Loucy (cell line): ENCODE measurements at regions not wholly inside any gene's neighbourhood (a gene's known extent, or its start where the extent isn't known, plus 50 kb on each side); places are given as distances from the start of the nearest gene placed in this dataset.

Experiments
- H2AFZ ChIP-seq: fragments of 200-600 bp; sonication (generic); 2 replicates; pipeline ENCODE4 v1.6.0; 2016; ENCODE audit warnings: antibody characterized with exemption, mild to moderate bottlenecking, low read length, moderate library complexity
- H3F3A ChIP-seq: fragments of 200-600 bp; 2 replicates; pipeline ENCODE4 v1.6.0; 2016; ENCODE audit warnings: antibody characterized with exemption, low read depth, mild to moderate bottlenecking
- H3K27me3 ChIP-seq: fragments of 200-600 bp; sonication (generic); 2 replicates; pipeline ENCODE4 v1.6.1; 2014; ENCODE audit warnings: low read length, mild to moderate bottlenecking; ENCODE audit not compliant: insufficient read depth, poor library complexity, severe bottlenecking
- H3K36me3 ChIP-seq: fragments of 200-600 bp; sonication (generic); 2 replicates; pipeline ENCODE4 v1.6.1; 2016; ENCODE audit warnings: low read length; ENCODE audit not compliant: insufficient read depth
- H3K4me1 ChIP-seq: fragments of 200-600 bp; sonication (generic); 2 replicates; pipeline ENCODE4 v1.5.1; 2014; ENCODE audit warnings: low read length, mild to moderate bottlenecking; ENCODE audit not compliant: insufficient read depth, poor library complexity, severe bottlenecking
- H3K4me2 ChIP-seq: fragments of 200-600 bp; sonication (generic); 2 replicates; pipeline ENCODE4 v1.6.0; 2014; ENCODE audit warnings: antibody characterized with exemption, low read length, low read depth, mild to moderate bottlenecking; ENCODE audit not compliant: poor library complexity, severe bottlenecking
- H3K4me3 ChIP-seq: fragments of 200-600 bp; sonication (generic); 2 replicates; pipeline ENCODE4 v1.5.1; 2014; ENCODE audit warnings: low read length, mild to moderate bottlenecking, mixed read lengths; ENCODE audit not compliant: poor library complexity, severe bottlenecking
- H3K79me2 ChIP-seq: fragments of 200-600 bp; sonication (generic); 2 replicates; pipeline ENCODE4 v1.6.1; 2014; ENCODE audit warnings: low read length; ENCODE audit not compliant: insufficient read depth
- H3K9ac ChIP-seq: fragments of 200-600 bp; sonication (generic); 2 replicates; pipeline ENCODE4 v1.6.0; 2014; ENCODE audit warnings: mild to moderate bottlenecking, low read depth, low read length, moderate library complexity; ENCODE audit not compliant: poor library complexity, severe bottlenecking
- H3K9me2 ChIP-seq: fragments of 200-600 bp; sonication (generic); replicated peaks from 2 replicates; pipeline ENCODE4 v1.6.1; 2016; ENCODE audit warnings: low read depth, low read length, mixed read lengths
- H3K9me3 ChIP-seq: fragments of 200-600 bp; sonication (generic); 2 replicates; pipeline ENCODE4 v1.6.1; 2014; ENCODE audit warnings: mild to moderate bottlenecking, antibody characterized with exemption, low read length, low read depth; ENCODE audit not compliant: insufficient read depth
- H4K20me1 ChIP-seq: fragments of 200-600 bp; sonication (generic); 2 replicates; pipeline ENCODE4 v1.6.0; 2014; ENCODE audit warnings: antibody characterized with exemption, low read length, mild to moderate bottlenecking; ENCODE audit not compliant: insufficient read depth, poor library complexity, severe bottlenecking
- EZH2phosphoT487 ChIP-seq: fragments of 200-600 bp; IDR thresholded peaks from 2 replicates; pipeline ENCODE4 v1.6.1; 2018; ENCODE audit warnings: antibody characterized with exemption, mild to moderate bottlenecking, moderate library complexity, borderline replicate concordance
- TF ChIP-seq, protein P1 (sequence below): fragments of 200-600 bp; sonication (generic); conservative IDR thresholded peaks from 2 replicates; pipeline ENCODE4 v1.5.1; 2014; ENCODE audit warnings: mild to moderate bottlenecking, antibody characterized with exemption, low read length

DNA sequence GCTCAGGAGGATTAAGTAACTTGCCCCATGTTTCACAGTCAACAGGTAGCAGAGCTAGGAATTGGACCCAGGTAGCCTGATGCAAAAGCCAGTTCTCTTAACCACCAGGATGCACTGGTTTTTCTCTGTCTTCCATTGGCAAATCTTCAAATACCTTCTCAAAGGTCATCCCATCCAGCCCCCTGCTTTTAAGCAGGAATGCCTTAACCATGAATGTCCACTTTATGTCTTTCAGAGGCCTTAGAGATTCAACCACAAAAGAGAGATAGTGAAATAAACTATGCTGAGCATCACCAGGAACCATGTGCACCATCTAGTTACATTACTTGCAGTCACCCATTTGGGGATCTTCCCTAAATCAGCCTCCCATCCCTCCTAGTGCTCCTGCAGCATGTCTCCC lies 94.3 kb downstream of the C17orf67 start:
- Histone ChIP-seq H3K9me2 (no peaks in the 10 kb centered on the region), H3K9ac (no peak overlapping the region), H3K4me3 (no peak overlapping the region), H4K20me1 (no peaks in the 10 kb centered on the region), H2AFZ (no peak overlapping the region), H3K36me3 (no peaks in the 10 kb centered on the region), H3K4me1 (peaks cover 31% of the 10 kb centered on the region), H3K9me3 (no peaks in the 10 kb centered on the region), H3K4me2 (no peak overlapping the region), H3K27me3 (no peaks in the 10 kb centered on the region), H3K79me2 (no peaks in the 10 kb centered on the region), H3F3A (no peaks in the 10 kb centered on the region)
- TF ChIP-seq, protein P1, sequence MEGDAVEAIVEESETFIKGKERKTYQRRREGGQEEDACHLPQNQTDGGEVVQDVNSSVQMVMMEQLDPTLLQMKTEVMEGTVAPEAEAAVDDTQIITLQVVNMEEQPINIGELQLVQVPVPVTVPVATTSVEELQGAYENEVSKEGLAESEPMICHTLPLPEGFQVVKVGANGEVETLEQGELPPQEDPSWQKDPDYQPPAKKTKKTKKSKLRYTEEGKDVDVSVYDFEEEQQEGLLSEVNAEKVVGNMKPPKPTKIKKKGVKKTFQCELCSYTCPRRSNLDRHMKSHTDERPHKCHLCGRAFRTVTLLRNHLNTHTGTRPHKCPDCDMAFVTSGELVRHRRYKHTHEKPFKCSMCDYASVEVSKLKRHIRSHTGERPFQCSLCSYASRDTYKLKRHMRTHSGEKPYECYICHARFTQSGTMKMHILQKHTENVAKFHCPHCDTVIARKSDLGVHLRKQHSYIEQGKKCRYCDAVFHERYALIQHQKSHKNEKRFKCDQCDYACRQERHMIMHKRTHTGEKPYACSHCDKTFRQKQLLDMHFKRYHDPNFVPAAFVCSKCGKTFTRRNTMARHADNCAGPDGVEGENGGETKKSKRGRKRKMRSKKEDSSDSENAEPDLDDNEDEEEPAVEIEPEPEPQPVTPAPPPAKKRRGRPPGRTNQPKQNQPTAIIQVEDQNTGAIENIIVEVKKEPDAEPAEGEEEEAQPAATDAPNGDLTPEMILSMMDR: no peak
- no peak for TF ChIP-seq EZH2phosphoT487

DNA sequence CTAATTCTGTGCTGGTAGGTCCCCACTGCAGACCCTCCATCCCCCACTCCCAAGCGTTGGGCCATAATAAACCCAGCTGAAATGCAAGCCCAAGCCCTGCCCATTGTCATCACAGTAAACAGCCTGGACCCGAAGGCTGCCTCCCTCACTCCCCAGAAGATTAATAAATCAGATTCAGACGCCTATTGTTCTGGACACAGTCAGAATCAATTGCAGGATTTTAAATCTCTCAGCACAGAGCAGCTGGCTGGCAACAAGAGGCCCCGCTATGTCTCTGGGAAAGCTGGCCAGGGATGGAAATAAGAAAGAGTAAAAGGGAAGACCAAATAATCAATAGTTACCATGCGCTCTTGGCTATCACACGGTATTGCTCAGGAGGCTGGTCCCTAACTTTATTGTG lies 93.9 kb downstream of the C17orf67 start:
- Histone ChIP-seq H3K79me2 (no peaks in the 10 kb centered on the region), H3K4me3 (no peak overlapping the region), H4K20me1 (no peaks in the 10 kb centered on the region)

DNA sequence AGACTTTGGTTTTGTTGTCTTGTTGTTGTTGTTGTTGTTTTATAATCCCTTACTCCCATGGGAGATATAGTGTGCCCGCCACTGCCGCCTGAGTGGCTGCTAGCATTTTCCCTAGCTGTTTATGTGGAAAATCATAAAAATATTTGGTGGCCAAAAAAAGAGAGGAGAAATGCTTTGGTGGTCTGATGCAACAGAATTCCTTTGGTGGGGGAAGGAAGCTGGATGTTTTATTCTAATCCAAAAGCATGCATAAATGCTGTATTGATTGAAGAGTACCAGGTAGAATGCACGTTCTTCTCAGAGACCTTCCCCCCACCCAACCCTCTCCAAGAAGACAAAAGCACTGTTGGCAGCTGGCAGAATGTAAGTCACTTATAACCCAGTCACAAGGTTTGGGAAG lies 93.2 kb downstream of the C17orf67 start:
- Histone ChIP-seq H4K20me1 (no peaks in the 10 kb centered on the region), H3K9me3 (no peaks in the 10 kb centered on the region), H3K4me3 (no peak overlapping the region), H3K4me1 (peaks cover 31% of the 10 kb centered on the region), H3K36me3 (no peaks in the 10 kb centered on the region), H3F3A (no peaks in the 10 kb centered on the region), H2AFZ (no peak overlapping the region), H3K9ac (no peak overlapping the region), H3K9me2 (no peaks in the 10 kb centered on the region), H3K79me2 (no peaks in the 10 kb centered on the region), H3K4me2 (no peak overlapping the region), H3K27me3 (no peaks in the 10 kb centered on the region)
- no peak for TF ChIP-seq EZH2phosphoT487
- TF ChIP-seq, protein P1: no peak

More for the DNA sequence above, 93.9 kb downstream of the C17orf67 start:
- Histone ChIP-seq H3K4me2 (no peak overlapping the region), H2AFZ (no peak overlapping the region), H3F3A (no peaks in the 10 kb centered on the region), H3K27me3 (no peaks in the 10 kb centered on the region), H3K9ac (no peak overlapping the region), H3K9me2 (no peaks in the 10 kb centered on the region), H3K4me1 (peaks cover 31% of the 10 kb centered on the region), H3K36me3 (no peaks in the 10 kb centered on the region), H3K9me3 (no peaks in the 10 kb centered on the region)
- TF ChIP-seq, protein P1: no peak
- no peak for TF ChIP-seq EZH2phosphoT487
